C4-2B (cell line): ENCODE measurements at regions not wholly inside any gene's neighbourhood (a gene's known extent, or its start where the extent isn't known, plus 50 kb on each side); places are given as distances from the start of the nearest gene placed in this dataset.

Experiments used
- ZFX ChIP-seq: fragments of 450-650 bp; IDR thresholded peaks from 2 replicates; pipeline ENCODE4 v1.6.1; 2017
- TF ChIP-seq, protein P1 (sequence below): fragments of 450-650 bp; conservative IDR thresholded peaks from 2 replicates; pipeline ENCODE4 v1.5.1; 2017; ENCODE audit warnings: mild to moderate bottlenecking

GRCh38 chr2:222000326-222000725 is 298.5 kb downstream of the PAX3 start:
- TF ChIP-seq, protein P1, sequence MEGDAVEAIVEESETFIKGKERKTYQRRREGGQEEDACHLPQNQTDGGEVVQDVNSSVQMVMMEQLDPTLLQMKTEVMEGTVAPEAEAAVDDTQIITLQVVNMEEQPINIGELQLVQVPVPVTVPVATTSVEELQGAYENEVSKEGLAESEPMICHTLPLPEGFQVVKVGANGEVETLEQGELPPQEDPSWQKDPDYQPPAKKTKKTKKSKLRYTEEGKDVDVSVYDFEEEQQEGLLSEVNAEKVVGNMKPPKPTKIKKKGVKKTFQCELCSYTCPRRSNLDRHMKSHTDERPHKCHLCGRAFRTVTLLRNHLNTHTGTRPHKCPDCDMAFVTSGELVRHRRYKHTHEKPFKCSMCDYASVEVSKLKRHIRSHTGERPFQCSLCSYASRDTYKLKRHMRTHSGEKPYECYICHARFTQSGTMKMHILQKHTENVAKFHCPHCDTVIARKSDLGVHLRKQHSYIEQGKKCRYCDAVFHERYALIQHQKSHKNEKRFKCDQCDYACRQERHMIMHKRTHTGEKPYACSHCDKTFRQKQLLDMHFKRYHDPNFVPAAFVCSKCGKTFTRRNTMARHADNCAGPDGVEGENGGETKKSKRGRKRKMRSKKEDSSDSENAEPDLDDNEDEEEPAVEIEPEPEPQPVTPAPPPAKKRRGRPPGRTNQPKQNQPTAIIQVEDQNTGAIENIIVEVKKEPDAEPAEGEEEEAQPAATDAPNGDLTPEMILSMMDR, result no peak
- no peak for TF ChIP-seq ZFX
